ENCODE measurements at regions not wholly inside any gene's neighbourhood (a gene's known extent, or its start where the extent isn't known, plus 50 kb on each side); places are given as distances from the start of the nearest gene placed in this dataset.
"Not testable (repeated sequence)": the region's sequence is repeated elsewhere in the genome, so short reads cannot be mapped to it uniquely, and the experiment has no call there.

DNA sequence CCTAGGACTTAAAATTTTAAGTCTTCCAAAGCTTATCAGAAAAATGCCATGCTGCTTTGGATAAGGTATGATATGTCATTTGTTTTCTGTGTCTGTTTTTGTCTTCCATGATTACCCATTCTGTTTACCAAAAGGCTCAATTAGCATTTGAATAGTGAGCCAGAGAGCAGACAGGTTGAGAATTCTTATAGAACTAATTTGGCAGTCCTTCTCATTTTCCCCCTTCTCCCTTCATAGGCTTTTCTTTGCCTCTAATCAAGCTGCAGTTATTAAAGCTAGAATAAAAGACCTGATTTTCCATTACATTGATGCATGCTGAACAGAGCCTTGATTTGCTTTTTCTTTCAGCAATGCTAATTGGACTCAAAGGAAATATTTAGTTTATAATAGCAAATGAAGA, 993.0 kb downstream of the MAT2B start:
- no peak for DNase-seq (ENCODE audit: low read depth, low spot score)

DNA sequence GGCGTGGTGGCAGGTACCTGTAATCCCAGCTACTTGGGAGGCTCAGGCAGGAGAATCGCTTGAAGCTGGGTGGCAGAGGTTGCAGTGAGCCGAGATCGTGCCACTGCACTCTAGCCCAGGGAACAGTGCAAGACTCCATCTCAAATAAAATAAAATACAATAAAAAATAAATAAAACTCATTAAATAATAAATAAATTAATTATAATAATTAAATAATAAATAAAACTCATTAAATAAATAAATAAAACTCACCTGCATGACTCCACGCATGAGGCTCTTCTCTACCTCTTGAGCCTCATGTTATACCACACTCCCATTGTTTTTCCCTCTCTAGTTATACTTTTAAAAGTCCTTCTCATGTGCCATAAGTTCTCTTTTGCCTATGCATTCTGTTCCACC, 995.4 kb downstream of the MAT2B start:
- DNase-seq (ENCODE audit: low read depth, low spot score), result no peak

DNA sequence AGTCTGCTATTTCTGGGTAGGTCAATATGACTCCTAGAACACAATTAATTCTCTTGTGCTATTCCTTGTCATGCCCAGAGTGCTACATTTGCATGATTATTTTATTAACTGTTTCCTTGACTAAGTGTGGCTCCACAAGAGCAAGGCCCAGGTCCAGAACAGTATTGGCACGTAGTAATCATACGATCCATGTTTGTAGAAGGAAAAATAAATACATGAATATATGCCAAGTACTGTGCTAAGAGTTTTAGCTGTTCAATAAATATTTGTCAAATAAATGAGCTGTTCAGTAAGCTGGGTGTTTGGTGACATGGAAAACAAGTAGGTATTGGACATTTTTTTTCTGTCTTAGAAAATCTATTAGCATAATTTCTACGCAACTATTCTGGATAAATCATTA, 995.9 kb downstream of the MAT2B start:
- no peak for DNase-seq (ENCODE audit: low read depth, low spot score)

DNA sequence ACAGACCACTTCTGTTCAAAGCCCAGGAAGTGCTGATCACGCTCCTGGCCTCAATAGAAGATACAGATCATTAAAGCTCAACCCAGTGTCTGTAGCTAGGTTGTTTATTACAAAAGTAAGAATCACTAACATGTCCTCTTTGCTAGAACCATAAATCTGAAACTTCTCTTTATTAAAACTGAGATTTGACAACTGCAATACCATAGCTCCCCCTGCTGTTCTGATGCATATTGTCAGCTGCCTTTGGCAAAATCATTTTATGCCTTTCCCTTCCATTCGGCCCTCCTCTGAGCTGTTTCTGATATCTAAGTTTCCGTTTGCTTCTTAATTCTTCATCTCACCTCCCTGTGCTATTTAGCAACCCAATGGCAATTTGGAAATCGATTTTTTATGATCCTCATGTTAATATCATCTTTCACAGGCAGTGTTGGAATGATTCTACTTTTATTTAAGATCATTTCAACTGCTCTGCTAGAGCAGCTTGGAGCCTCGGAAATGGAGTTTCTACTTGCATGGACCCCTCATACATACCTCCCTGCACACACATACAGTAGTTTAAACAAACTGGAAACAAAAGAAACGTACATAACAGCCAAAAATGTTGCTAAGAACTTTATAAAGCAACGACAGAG, 998.8 kb downstream of the MAT2B start:
- DNase-seq (ENCODE audit: low read depth, low spot score), result no peak

DNA sequence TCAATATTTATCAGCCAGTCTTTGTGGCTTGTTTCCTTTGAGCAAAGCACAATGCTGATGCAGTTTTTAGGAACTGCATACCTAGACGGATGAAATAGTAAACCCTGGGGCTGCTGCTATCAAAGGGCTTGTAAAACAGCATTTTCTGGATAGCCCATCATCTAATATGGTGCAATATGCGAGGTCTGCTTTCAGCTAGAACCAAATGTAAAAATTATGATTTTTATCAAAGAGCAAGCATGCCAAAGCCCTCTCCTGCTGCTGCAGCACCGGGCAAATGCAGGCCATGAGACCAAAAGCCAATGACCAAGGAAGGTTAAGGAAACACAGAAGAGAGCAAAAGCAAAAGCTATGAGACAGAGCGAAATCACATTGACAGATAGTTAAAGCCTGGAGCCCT, 1000.4 kb downstream of the MAT2B start:
- no peak for DNase-seq (ENCODE audit: low read depth, low spot score)

DNA sequence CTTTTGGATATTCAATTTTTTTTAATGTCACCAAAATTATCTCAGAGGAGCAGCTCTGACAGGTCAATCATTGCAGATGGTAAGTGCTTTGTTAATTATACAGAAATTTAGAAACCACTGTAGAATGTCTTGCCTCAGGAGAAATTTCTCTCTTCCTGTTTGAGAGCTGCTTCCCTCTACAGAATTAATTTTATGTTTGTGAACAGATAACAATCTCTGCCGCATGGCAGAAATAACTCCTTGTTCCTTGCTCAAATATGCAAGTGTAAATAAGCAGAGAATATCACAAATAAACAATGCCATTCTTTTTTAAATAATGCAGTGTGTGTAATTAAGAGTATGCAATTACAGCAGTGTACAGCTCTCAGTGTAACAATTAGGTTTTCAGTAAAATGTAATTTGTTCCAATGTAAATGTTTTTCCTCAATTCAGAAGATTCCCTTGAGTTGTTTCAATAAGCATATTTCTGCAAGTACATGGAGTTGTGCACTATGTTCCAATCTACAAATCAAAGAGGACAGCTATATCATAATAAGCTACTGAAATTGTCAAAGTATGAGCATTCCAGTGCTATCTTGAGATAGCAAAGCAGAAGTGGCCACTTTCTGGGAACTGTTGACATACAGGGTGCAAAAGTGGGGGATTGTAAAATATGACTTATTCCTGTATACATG, 1012.8 kb downstream of the MAT2B start:
- DNase-seq (ENCODE audit: low read depth, low spot score), result no peak

DNA sequence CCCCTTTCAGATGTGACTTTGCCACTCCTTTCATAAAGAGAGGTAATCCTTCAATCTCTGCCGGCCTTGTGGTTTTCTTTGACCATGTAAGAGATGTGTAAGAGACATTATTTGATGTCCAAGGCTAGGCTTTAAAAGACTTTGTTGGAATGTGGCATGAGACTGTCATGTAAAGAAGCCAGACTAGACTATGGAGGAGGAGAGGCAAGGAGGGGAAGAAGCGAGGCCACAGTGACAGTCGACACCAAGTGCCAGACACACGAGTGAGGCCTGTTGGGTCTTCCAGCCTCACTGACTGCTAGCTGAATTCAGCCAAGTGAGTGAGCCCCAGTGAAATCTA, 1013.3 kb downstream of the MAT2B start:
- no peak for DNase-seq (ENCODE audit: low read depth, low spot score)

DNA sequence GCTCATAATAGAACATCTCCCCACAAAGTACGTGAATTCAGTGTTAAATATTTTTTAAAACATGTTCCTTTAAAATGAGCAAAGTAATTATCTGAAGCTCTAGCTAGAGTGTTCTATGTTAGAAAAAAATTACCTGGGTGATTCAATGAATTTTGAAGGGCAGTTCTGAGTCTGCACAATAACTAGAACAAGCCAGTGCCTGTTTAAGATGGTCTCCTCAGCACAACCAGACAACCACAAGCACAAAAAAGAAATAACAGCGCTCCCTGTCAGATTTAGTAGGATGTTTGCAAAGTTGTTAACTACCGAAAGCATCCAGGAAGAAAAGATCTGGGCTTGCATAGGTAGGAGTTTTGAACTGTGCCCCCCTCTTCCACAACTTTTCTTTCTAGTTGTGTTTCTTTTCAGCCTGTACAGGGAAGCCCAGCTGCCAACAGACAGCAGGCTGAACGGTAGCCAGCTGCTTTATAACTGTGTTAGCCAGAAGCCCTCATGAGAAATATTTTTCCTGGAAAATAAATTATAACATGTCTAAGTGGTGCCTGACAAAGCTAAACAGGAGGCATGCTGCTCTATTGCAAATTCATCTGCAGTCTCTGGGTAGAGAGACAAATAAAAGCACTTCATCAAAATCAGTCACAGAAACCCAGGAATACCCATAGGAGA, 1026.9 kb downstream of the MAT2B start:
- no peak for DNase-seq (ENCODE audit: low read depth, low spot score)

DNA sequence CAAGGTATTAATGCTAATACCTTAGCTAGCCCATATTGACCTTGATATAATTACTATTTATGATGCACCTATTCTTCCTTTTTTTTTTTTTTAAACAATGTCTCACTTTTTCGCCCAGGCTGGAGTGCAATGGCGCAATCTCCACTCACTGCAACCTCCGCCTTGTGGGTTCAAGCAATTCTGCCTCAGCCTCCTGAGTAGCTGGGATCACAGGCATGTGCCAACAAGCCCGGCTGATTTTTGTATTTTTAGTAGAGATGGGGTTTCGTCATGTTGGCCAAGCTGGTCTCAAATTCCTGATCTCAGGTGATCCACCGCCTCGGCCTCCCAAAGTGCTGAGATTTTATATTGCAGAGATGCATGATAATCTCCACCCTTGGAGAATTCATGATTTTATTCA, 1028.0 kb downstream of the MAT2B start:
- not testable (repeated sequence) for DNase-seq (ENCODE audit: low read depth, low spot score)

DNA sequence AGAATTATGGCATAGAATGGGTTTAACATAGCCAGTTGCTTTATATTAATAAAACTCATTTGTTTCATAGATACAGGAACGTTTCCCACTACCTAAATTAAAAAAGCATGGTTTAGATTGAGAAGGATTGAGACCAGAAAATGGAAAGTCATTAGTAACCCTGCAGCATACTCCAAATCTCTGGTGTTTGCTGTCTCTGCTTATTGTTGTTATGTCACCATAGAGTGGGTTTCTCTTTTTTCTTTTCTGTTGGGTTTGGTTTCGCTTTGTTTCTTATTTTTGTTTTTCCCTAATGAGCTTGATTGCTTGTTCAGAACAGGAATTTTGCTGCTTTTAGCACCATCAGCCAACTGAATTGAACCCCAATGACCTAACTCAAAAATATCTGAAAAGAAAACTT, 1034.8 kb downstream of the MAT2B start:
- DNase-seq (ENCODE audit: low read depth, low spot score), result no peak

DNA sequence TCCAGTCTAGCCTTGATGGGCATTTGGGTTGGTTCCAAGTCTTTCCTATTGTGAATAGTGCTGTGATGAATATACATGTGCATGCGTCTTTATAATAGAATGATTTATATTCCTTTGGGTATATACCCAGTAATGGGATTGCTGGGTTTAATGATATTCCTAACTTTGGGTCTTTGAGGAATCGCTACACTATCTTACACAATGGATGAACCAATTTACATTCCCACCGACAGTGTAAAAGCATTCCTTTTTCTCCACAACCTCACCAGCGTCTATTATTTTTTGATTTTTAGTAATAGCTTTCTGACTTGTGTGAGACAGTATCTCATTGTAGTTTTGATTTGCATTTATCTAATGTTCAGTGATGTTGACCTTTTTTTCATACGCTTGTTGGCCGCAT, 1040.1 kb downstream of the MAT2B start:
- no peak for DNase-seq (ENCODE audit: low read depth, low spot score)

DNA sequence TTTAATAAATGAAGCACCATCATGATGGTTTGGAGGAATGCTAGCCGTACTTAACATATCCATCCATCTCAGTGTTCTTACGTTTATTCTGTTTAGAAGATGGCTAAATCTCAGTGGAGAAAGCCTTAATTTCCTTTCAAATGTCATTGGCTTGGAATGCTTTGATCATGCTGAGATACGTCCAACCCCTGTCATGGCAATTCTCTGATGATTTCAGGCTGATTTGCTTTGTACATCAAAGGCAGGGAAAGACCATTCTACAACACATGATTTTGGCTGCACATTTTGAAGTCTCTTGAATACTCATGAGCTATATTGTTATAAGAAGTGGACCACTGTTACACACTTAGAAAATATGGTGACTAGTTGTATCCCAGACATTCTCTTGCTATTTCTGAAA, 1048.4 kb downstream of the MAT2B start:
- DNase-seq (ENCODE audit: low read depth, low spot score), result no peak

DNA sequence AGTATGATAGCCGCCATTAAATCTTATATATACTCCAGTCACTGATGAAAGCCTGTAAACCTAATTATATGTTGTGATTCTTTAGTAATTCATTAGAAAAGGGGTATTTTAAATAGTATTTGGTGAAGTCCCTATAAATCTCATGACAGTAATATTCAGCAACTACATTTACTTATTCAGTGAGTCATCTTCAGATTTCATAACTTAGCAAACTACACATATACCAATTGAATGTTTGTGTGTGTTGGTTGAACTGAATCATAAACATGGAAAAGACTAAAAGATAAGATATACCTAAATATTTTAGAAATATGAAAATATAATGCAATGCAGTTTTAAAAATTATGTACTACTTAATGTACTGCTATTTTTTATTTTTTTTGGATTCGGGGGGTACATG, 1050.4 kb downstream of the MAT2B start:
- DNase-seq (ENCODE audit: low read depth, low spot score), result no peak

DNA sequence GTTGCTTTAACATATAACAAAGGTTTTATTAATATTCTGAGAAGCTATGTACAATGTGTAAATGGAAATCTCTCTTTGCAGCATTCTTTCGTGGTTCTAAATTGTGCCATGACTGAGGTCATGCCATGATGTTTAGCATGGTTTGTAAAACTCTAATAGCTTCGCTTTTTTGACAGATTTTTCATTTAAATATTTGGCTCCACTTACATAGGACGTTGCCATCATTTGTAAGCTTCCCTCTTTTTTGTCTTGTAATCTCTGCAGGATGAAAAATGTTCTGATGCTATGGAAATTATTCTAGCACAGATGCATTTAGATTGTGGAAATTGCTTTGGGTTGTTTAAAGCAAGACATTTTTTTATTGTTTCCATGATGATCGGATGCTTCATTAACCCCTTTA, 1054.8 kb downstream of the MAT2B start:
- no peak for DNase-seq (ENCODE audit: low read depth, low spot score)

DNA sequence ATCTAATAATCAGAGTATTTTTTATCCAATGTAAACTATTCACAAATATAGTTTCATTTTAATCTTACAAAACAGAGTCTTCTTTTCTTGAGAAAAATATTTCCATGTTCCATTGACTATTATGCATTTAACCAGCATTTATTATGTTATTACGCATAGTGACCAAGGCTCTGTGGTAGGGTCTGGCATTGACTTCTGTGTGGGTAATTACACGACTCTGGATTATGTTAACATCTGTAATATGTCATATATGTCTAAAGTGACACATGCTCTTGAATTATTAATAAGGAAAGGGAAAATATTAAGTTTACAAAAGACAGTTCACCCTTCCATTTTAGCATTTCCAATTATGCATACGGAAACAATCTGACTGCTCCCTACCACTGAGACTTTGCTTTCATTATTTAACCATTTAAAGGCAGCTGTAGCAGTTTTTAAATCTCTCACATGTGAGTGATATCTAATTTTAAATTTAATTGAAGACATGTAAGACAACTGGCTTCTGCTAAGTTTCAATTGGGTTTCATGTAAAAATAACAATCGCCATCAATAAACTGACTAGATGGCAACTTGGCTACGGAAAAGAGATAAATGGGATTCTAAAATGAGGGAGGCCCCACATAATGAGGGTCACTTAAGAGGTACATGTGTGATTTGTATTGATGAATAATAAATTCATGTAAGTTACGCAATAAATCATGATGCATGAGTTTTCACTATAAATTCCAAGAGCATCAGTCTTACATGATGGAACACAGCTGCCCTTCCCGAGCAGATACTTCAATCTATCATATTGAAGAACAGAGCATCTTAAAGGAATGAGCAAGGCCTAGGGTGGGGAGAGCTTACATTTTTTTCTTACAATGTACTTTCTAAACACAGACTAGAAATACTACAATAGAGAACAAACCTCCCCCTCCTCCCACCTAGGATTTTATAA, 1056.8 kb downstream of the MAT2B start:
- DNase-seq (ENCODE audit: low read depth, low spot score), result no peak

DNA sequence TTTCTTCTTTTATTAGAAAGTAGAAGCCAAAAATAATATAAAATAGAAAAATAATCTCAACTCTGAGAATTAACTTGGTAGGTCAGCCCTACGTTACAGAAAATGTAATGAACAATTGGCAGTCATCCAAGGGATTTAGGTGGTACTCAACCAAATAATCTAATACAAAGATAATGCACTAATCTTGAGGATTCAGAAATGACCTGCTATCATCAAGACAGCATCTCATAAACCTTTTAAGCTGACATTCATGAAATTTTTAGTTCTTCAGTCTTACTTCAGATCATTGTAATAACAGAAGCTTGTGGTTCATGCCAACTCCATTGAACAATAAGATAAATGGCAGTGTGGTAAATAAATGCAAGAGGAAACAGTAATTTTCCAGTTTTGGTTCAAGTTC, 1058.0 kb downstream of the MAT2B start:
- no peak for DNase-seq (ENCODE audit: low read depth, low spot score)

DNA sequence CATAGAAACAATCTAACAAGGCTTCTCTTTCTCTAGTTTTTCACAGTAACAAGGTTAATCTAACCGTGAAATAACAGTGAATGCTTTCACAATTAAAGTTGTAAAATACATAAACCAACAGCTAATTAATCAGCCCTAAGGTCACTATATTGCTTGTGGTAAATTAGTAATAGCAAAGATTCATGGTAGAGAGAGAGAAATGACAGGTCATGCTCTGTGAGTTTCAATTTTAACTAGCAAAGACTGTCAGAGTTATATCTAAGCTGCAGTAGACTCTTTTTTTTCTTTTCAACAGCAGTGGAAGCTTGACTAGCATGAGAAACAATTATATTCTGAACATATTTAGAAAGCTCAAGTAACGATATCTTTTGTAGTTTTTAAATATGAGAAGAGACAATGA, 1068.0 kb downstream of the MAT2B start:
- no peak for DNase-seq (ENCODE audit: low read depth, low spot score)

DNA sequence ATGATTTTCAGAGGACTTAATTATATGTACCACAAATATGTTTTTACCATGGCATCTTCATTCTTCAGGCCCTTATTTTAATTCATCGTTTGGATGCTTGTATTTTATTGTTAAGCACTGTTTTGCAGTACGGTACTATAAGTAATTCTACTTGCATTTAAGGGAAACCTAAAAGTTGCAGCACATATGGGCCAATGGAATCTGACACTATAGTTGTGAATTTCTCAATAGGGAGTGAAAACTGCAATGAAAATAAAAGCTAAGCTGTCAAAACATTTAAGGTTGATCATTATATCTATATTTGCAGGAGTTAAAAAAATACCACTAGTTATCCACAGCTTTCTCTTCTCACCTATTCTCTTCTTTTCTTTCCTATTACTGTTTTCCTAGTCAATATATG, 1071.8 kb downstream of the MAT2B start:
- no peak for DNase-seq (ENCODE audit: low read depth, low spot score)

DNA sequence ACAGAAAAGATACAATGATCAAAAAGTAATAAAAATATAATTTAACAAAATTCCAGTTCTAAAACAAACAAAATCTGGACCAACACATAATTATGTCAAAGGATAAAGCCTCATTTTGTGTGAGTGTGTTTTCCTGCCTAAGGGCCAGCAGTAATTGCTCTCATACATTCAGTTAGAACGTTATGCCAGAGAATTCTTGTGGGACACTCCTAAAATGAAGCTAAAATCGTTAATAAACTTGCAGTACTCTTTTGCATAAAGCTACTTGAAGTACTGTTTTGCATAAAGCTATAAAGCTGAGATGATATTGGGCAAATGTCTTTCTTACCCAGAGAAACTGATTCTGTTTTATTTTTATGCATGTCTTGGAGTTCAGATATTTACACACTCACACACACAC, 1072.3 kb downstream of the MAT2B start:
- DNase-seq (ENCODE audit: low read depth, low spot score), result no peak

DNA sequence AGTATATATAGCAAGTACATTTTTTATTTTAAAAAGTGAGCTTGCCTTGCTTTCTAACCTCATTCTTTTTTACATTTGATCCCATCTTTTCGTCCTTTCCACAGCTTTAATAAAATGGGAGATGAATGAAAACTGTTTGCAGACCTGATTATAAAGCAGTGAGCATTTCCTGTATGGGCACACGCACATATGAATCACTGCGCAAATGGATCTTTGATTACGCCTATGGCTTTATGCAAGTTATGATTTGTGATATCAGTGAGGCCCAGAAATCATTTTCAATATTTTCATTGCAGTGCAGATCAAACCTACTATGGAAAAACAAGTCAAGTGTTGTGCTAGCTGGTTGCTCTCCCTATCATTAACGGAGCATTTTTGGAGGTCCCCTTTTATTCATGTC, 1073.0 kb downstream of the MAT2B start:
- no peak for DNase-seq (ENCODE audit: low read depth, low spot score)

DNA sequence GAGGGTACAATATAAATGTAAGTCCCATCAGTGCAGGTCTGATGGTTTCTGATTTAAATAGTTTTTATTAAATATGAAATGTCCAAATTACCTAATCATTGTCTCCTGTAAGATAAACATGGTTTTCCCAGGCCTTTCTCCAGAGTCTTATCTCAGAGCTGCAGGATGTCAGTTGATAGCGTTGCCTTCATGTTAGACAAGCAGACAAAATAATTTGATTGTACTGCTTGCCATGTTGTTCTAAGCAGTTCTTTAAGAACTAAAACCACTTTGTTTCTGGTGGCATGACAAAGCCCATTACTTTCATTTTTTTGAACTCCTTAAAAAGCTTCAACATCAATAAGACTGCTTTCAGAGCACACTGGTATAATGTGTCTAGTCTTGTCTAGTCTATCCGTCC, 1073.5 kb downstream of the MAT2B start:
- DNase-seq (ENCODE audit: low read depth, low spot score), result no peak

DNA sequence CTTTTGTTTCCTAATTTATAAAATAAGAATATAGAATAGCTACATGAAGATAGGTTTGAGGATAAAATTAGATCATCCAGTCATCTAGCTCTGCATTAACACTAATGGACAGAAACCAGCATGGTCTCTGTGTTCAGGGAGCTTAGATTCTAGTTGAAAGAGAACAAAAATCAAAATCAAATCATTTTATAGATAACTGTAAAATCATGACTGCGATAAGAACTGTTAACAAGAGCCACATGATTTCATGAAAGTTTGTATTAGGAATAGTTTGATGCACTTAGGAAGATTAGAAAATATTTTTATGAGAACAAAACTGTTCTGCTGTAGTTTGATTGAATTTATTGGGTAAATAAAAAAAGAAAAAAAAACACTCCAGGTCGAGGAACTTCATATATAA, 1074.7 kb downstream of the MAT2B start:
- DNase-seq (ENCODE audit: low read depth, low spot score), result no peak

All from brain pericyte (primary cell).